ENCODE measurements at regions not wholly inside any gene's neighbourhood (a gene's known extent, or its start where the extent isn't known, plus 50 kb on each side); places are given as distances from the start of the nearest gene placed in this dataset.

DNA sequence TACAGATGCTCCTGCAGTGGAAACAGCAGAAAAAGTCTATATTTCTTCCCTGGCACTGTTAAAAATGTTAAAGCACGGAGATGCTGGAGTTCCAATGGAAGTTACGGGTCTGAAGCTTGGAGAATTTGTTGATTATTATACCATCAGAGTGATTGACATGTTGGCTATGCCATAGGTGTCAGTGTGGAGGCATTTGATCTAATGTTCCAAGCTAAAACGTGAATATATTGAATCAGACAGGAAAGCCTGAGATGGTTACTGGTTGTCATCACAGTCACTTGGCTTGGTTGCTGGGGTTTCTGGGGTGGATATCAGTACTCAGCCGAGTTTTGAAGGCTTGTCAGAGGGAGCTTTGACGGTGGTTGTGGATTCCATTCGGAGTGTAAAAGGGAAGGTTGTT, 262.9 kb upstream of the CNTNAP5 start:
- intact Hi-C loops (cut with micrococcal nuclease), result no loop called here
- no peak for DNase-seq
- H3K27me3 ChIP-seq (ENCODE audit: low read depth), result no peaks in the 10 kb centered on the region
- H3K27ac ChIP-seq (replicated peaks), result no peak overlapping the region
- H3K36me3 ChIP-seq, result no peaks in the 10 kb centered on the region
- TF ChIP-seq, protein P1, sequence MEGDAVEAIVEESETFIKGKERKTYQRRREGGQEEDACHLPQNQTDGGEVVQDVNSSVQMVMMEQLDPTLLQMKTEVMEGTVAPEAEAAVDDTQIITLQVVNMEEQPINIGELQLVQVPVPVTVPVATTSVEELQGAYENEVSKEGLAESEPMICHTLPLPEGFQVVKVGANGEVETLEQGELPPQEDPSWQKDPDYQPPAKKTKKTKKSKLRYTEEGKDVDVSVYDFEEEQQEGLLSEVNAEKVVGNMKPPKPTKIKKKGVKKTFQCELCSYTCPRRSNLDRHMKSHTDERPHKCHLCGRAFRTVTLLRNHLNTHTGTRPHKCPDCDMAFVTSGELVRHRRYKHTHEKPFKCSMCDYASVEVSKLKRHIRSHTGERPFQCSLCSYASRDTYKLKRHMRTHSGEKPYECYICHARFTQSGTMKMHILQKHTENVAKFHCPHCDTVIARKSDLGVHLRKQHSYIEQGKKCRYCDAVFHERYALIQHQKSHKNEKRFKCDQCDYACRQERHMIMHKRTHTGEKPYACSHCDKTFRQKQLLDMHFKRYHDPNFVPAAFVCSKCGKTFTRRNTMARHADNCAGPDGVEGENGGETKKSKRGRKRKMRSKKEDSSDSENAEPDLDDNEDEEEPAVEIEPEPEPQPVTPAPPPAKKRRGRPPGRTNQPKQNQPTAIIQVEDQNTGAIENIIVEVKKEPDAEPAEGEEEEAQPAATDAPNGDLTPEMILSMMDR (IDR thresholded peaks at IDR 0.05; ENCODE audit: borderline replicate concordance), result no peak
- H3K9me3 ChIP-seq (replicated peaks), result peaks cover 58% of the 10 kb centered on the region
- no peak overlapping the region for H3K4me3 ChIP-seq
- no peaks in the 10 kb centered on the region for H3K4me1 ChIP-seq

DNA sequence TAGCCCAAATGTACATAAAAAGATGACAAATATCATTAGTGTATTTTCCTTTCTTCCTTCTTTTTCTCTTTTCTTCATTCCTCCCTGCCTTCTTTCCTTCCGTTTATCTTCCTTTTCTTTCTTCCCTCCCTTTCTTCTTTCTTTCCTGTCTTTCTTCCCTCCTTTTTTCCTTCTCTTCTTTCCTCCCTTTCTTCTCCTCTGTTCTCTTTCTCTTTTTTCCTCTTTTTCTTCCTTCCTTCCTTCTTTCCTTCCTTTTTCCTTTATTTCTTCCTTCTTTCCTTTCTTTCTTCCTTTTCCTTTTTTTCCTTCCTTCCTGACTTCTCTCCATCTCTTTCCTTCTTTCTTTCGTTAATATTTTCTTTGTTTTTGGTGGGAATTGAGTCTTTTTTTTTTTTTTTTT, 256.9 kb upstream of the CNTNAP5 start:
- intact Hi-C loops (cut with micrococcal nuclease), result no loop called here
- Histone ChIP-seq H3K4me3 (no peak overlapping the region), H3K4me1 (no peaks in the 10 kb centered on the region), H3K27me3 (ENCODE audit: low read depth) (no peaks in the 10 kb centered on the region), H3K27ac (replicated peaks) (no peak overlapping the region), H3K36me3 (no peaks in the 10 kb centered on the region), H3K9me3 (replicated peaks) (peaks cover 15% of the 10 kb centered on the region)
- TF ChIP-seq, protein P1 (IDR thresholded peaks at IDR 0.05; ENCODE audit: borderline replicate concordance), result no peak
- DNase-seq, result no peak

- no peaks in the 10 kb centered on the region for H3K4me1 ChIP-seq
- H3K9me3 ChIP-seq (replicated peaks), result peaks cover 7% of the 10 kb centered on the region
- no peak overlapping the region for H3K4me3 ChIP-seq
- no peaks in the 10 kb centered on the region for H3K36me3 ChIP-seq
- H3K27me3 ChIP-seq (ENCODE audit: low read depth), result no peaks in the 10 kb centered on the region
- intact Hi-C loops (cut with micrococcal nuclease), result no loop called here
- no peak overlapping the region for H3K27ac ChIP-seq (replicated peaks)
- DNase-seq, result no peak
- TF ChIP-seq, protein P1 (IDR thresholded peaks at IDR 0.05; ENCODE audit: borderline replicate concordance), result no peak
These were observed 256.1 kb upstream of the CNTNAP5 start for GRCh38 chr2:123769001-123769400.

- no peak overlapping the region for H3K4me3 ChIP-seq
- intact Hi-C loops (cut with micrococcal nuclease), result no loop called here
- peaks cover 11% of the 10 kb centered on the region for H3K9me3 ChIP-seq (replicated peaks)
- TF ChIP-seq, protein P1 (IDR thresholded peaks at IDR 0.05; ENCODE audit: borderline replicate concordance), result no peak
- DNase-seq, result no peak
- H3K27ac ChIP-seq (replicated peaks), result no peak overlapping the region
- no peaks in the 10 kb centered on the region for H3K27me3 ChIP-seq (ENCODE audit: low read depth)
- no peaks in the 10 kb centered on the region for H3K4me1 ChIP-seq
- no peaks in the 10 kb centered on the region for H3K36me3 ChIP-seq
These were observed 253.9 kb upstream of the CNTNAP5 start for GRCh38 chr2:123770996-123771720.

- no peaks in the 10 kb centered on the region for H3K36me3 ChIP-seq
- TF ChIP-seq, protein P1 (IDR thresholded peaks at IDR 0.05; ENCODE audit: borderline replicate concordance), result no peak
- no peak overlapping the region for H3K4me3 ChIP-seq
- H3K27me3 ChIP-seq (ENCODE audit: low read depth), result no peaks in the 10 kb centered on the region
- no peak for DNase-seq
- H3K4me1 ChIP-seq, result no peaks in the 10 kb centered on the region
- peaks cover 10% of the 10 kb centered on the region for H3K9me3 ChIP-seq (replicated peaks)
- intact Hi-C loops (cut with micrococcal nuclease), result no loop called here
- H3K27ac ChIP-seq (replicated peaks), result no peak overlapping the region
These were observed 253.0 kb upstream of the CNTNAP5 start for GRCh38 chr2:123771928-123772632.
